HEK293T (cell line): ENCODE measurements at regions not wholly inside any gene's neighbourhood (a gene's known extent, or its start where the extent isn't known, plus 50 kb on each side); places are given as distances from the start of the nearest gene placed in this dataset.

Experiments
- CTCF ChIA-PET: fragments of 350-600 bp; formaldehyde crosslinking; extraction: SDS; loops from one replicate; lab custom pipeline; 2021; ENCODE audit warnings: antibody characterized with exemption, inconsistent platforms; lab: Yijun Ruan, JAX
- POLR2A ChIA-PET: fragments of 350-600 bp; formaldehyde crosslinking; extraction: SDS; loops from one replicate; lab custom pipeline; 2020; ENCODE audit warnings: antibody characterized with exemption, inconsistent platforms; lab: Yijun Ruan, JAX
- DNase-seq: peaks from one replicate; pipeline ENCODE4 v3.0.0; 2012; ENCODE audit warnings: mixed read lengths; ENCODE audit errors: extremely low spot score
- ARNT ChIP-seq: fragments of 450-650 bp; IDR thresholded peaks from 2 replicates; pipeline ENCODE4 v1.6.1; 2017; ENCODE audit warnings: mild to moderate bottlenecking
- BHLHE40 ChIP-seq: fragments of 450-650 bp; IDR thresholded peaks from 2 replicates; pipeline ENCODE4 v1.6.1; 2016; ENCODE audit warnings: mild to moderate bottlenecking, moderate library complexity, borderline replicate concordance
- CTBP1 ChIP-seq: fragments of 450-650 bp; IDR thresholded peaks from 2 replicates; pipeline ENCODE4 v1.6.1; 2016; ENCODE audit warnings: borderline replicate concordance
- ELF4 ChIP-seq: fragments of 450-650 bp; IDR thresholded peaks from 2 replicates; pipeline ENCODE4 v1.6.1; 2017; ENCODE audit warnings: antibody characterized with exemption
- FOXA1 ChIP-seq: fragments of 450-650 bp; IDR thresholded peaks from 2 replicates; pipeline ENCODE4 v1.6.1; 2016; ENCODE audit warnings: mild to moderate bottlenecking
- FOXK2 ChIP-seq: fragments of 450-650 bp; IDR thresholded peaks from 2 replicates; pipeline ENCODE4 v1.6.1; 2016; ENCODE audit warnings: mild to moderate bottlenecking
- FOXM1 ChIP-seq: fragments of 450-650 bp; IDR thresholded peaks from 2 replicates; pipeline ENCODE4 v1.6.1; 2017; ENCODE audit warnings: mild to moderate bottlenecking, borderline replicate concordance
- HDGF ChIP-seq: fragments of 450-650 bp; IDR thresholded peaks from 2 replicates; pipeline ENCODE4 v1.6.1; 2017; ENCODE audit warnings: antibody characterized with exemption, borderline replicate concordance
- L3MBTL2 ChIP-seq: fragments of 450-650 bp; conservative IDR thresholded peaks from 2 replicates; pipeline ENCODE4 v1.6.1; 2016; ENCODE audit warnings: mild to moderate bottlenecking
- LEF1 ChIP-seq: fragments of 450-650 bp; IDR thresholded peaks from 2 replicates; pipeline ENCODE4 v1.6.1; 2017; ENCODE audit warnings: mild to moderate bottlenecking, borderline replicate concordance
- NFRKB ChIP-seq: fragments of 450-650 bp; IDR thresholded peaks from 2 replicates; pipeline ENCODE4 v1.6.1; 2016; ENCODE audit warnings: mild to moderate bottlenecking, moderate library complexity
- PKNOX1 ChIP-seq: fragments of 450-650 bp; IDR thresholded peaks from 2 replicates; pipeline ENCODE4 v1.6.1; 2016
- SP1 ChIP-seq: fragments of 450-650 bp; IDR thresholded peaks from 2 replicates; pipeline ENCODE4 v1.6.1; 2017
- SUZ12 ChIP-seq: fragments of 450-650 bp; IDR thresholded peaks from 2 replicates; pipeline ENCODE4 v1.6.1; 2016; ENCODE audit warnings: mild to moderate bottlenecking
- TARDBP ChIP-seq: fragments of 450-650 bp; IDR thresholded peaks from 2 replicates; pipeline ENCODE4 v1.6.1; 2016
- ZNF384 ChIP-seq: fragments of 450-650 bp; IDR thresholded peaks from 2 replicates; pipeline ENCODE4 v1.6.1; 2016

GRCh38 chr2:82501217-82501616 lies 1957.9 kb downstream of the SUCLG1 start:
- CTCF ChIA-PET: no interaction called here
- TF ChIP-seq FOXK2: no peak
- no peak for TF ChIP-seq BHLHE40
- no peak for TF ChIP-seq SUZ12
- no peak for TF ChIP-seq FOXM1
- no peak for TF ChIP-seq ARNT
- TF ChIP-seq PKNOX1: no peak
- TF ChIP-seq HDGF: no peak
- POLR2A ChIA-PET: no interaction called here
- no peak for DNase-seq

GRCh38 chr2:82498777-82499443 lies 1960.2 kb downstream of the SUCLG1 start:
- ChIA-PET POLR2A (no interaction called here), CTCF (no interaction called here)
- TF ChIP-seq L3MBTL2 (no peak), CTBP1 (no peak), SUZ12 (no peak), FOXM1 (no peak), PKNOX1 (no peak), HDGF (no peak), ARNT (no peak), LEF1 (no peak), BHLHE40 (no peak), ZNF384 (no peak)
- DNase-seq: no peak

GRCh38 chr2:82494739-82495138 lies 1964.3 kb downstream of the SUCLG1 start:
- TF ChIP-seq BHLHE40: no peak
- TF ChIP-seq TARDBP: no peak
- TF ChIP-seq FOXM1: no peak
- TF ChIP-seq SP1: no peak
- no peak for TF ChIP-seq NFRKB
- TF ChIP-seq FOXA1: no peak
- no peak for TF ChIP-seq ZNF384
- no peak for TF ChIP-seq PKNOX1
- TF ChIP-seq L3MBTL2: no peak
- no peak for TF ChIP-seq CTBP1
- no peak for TF ChIP-seq SUZ12
- no peak for TF ChIP-seq ARNT
- TF ChIP-seq FOXK2: no peak
- TF ChIP-seq HDGF: no peak
- no peak for TF ChIP-seq ELF4
- no peak for TF ChIP-seq LEF1
- no peak for DNase-seq
- POLR2A ChIA-PET: no interaction called here
- CTCF ChIA-PET: no interaction called here

- POLR2A ChIA-PET: no interaction called here
- DNase-seq: no peak
- no peak for TF ChIP-seq HDGF
- TF ChIP-seq LEF1: no peak
- no peak for TF ChIP-seq FOXA1
- no peak for TF ChIP-seq BHLHE40
- no peak for TF ChIP-seq SUZ12
- TF ChIP-seq ELF4: no peak
- TF ChIP-seq ZNF384: no peak
- TF ChIP-seq PKNOX1: no peak
- no peak for TF ChIP-seq FOXK2
- no peak for TF ChIP-seq ARNT
- no peak for TF ChIP-seq L3MBTL2
- no peak for TF ChIP-seq NFRKB
- TF ChIP-seq FOXM1: no peak
- TF ChIP-seq TARDBP: no peak
- TF ChIP-seq CTBP1: no peak
- no peak for TF ChIP-seq SP1
- CTCF ChIA-PET: no interaction called here
Measured at GRCh38 chr2:82491591-82491990, 1967.5 kb downstream of the SUCLG1 start.

DNA sequence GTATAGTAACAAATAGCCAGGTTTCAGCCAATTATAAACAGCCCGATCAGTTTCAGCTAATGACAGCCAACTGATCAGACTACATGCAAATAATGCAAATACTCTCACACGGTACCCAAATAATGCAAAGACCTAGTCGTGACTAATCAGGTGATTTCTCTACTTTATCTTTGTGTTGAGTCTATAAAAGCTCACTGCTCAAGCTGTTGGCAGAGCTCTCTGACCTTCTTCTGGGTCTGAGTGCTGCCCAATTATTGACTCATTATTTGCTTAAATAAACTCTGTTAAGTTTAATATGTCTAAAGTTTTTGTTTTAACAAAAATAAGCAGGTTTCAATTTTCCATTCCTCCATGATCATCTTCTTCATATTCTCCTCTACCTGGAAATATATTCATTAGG lies 1971.7 kb downstream of the SUCLG1 start:
- ChIA-PET CTCF (no interaction called here), POLR2A (no interaction called here)
- DNase-seq: no peak
- TF ChIP-seq FOXK2 (no peak), BHLHE40 (no peak), HDGF (no peak)

GRCh38 chr2:82485701-82486100 lies 1973.4 kb downstream of the SUCLG1 start:
- DNase-seq: no peak
- POLR2A ChIA-PET: no interaction called here
- TF ChIP-seq ARNT (no peak), FOXM1 (no peak), PKNOX1 (no peak), BHLHE40 (no peak), HDGF (no peak), TARDBP (no peak), SP1 (no peak), LEF1 (no peak), FOXA1 (no peak), L3MBTL2 (no peak), SUZ12 (no peak), FOXK2 (no peak), CTBP1 (no peak), ELF4 (no peak)
- CTCF ChIA-PET: no interaction called here
